ENCODE measurements at regions not wholly inside any gene's neighbourhood (a gene's known extent, or its start where the extent isn't known, plus 50 kb on each side); places are given as distances from the start of the nearest gene placed in this dataset.

GRCh38 chr7:27346531-27347275 is 104.1 kb downstream of the EVX1 start:
- H4K20me1 ChIP-seq (ENCODE audit: insufficient read depth, low read length, poor library complexity, severe bottlenecking) = no peaks in the 10 kb centered on the region
- H3K9ac ChIP-seq (ENCODE audit: low read depth, low read length, poor library complexity, severe bottlenecking) = no peak overlapping the region
- no peaks in the 10 kb centered on the region for H3F3A ChIP-seq (ENCODE audit: low read depth)
- no peaks in the 10 kb centered on the region for H3K79me2 ChIP-seq (ENCODE audit: insufficient read depth, low read length)
- TF ChIP-seq CTCF (conservative IDR thresholded peaks at IDR 0.05; ENCODE audit: low read length) (no peak), EZH2phosphoT487 (IDR thresholded peaks at IDR 0.05; ENCODE audit: borderline replicate concordance) (no peak)
- no peaks in the 10 kb centered on the region for H3K36me3 ChIP-seq (ENCODE audit: insufficient read depth, low read length)
- no peak overlapping the region for H3K4me2 ChIP-seq (ENCODE audit: low read depth, low read length, poor library complexity, severe bottlenecking)
- H3K9me2 ChIP-seq (replicated peaks; ENCODE audit: low read depth, low read length) = no peaks in the 10 kb centered on the region
- H3K4me3 ChIP-seq (ENCODE audit: low read length, poor library complexity, severe bottlenecking) = no peak overlapping the region
- no peaks in the 10 kb centered on the region for H3K4me1 ChIP-seq (ENCODE audit: insufficient read depth, low read length, poor library complexity, severe bottlenecking)
- no peaks in the 10 kb centered on the region for H3K27me3 ChIP-seq (ENCODE audit: insufficient read depth, low read length, poor library complexity, severe bottlenecking)
- no peak overlapping the region for H2AFZ ChIP-seq (ENCODE audit: low read length)
- no peaks in the 10 kb centered on the region for H3K9me3 ChIP-seq (ENCODE audit: insufficient read depth, low read depth, low read length)

GRCh38 chr7:27347276-27347640 is 104.7 kb downstream of the EVX1 start:
- Histone ChIP-seq H3K9ac (ENCODE audit: low read depth, low read length, poor library complexity, severe bottlenecking) (no peak overlapping the region), H3K4me1 (ENCODE audit: insufficient read depth, low read length, poor library complexity, severe bottlenecking) (no peaks in the 10 kb centered on the region), H3K4me3 (ENCODE audit: low read length, poor library complexity, severe bottlenecking) (no peak overlapping the region), H3K27me3 (ENCODE audit: insufficient read depth, low read length, poor library complexity, severe bottlenecking) (no peaks in the 10 kb centered on the region), H3F3A (ENCODE audit: low read depth) (no peaks in the 10 kb centered on the region), H4K20me1 (ENCODE audit: insufficient read depth, low read length, poor library complexity, severe bottlenecking) (no peaks in the 10 kb centered on the region), H2AFZ (ENCODE audit: low read length) (no peak overlapping the region), H3K36me3 (ENCODE audit: insufficient read depth, low read length) (no peaks in the 10 kb centered on the region), H3K9me2 (replicated peaks; ENCODE audit: low read depth, low read length) (no peaks in the 10 kb centered on the region), H3K79me2 (ENCODE audit: insufficient read depth, low read length) (no peaks in the 10 kb centered on the region), H3K9me3 (ENCODE audit: insufficient read depth, low read depth, low read length) (no peaks in the 10 kb centered on the region), H3K4me2 (ENCODE audit: low read depth, low read length, poor library complexity, severe bottlenecking) (no peak overlapping the region)
- TF ChIP-seq EZH2phosphoT487 (IDR thresholded peaks at IDR 0.05; ENCODE audit: borderline replicate concordance) (no peak), CTCF (conservative IDR thresholded peaks at IDR 0.05; ENCODE audit: low read length) (no peak)

GRCh38 chr7:27349621-27350020 is 107.0 kb downstream of the EVX1 start:
- H3K27me3 ChIP-seq (ENCODE audit: insufficient read depth, low read length, poor library complexity, severe bottlenecking) = no peaks in the 10 kb centered on the region
- no peaks in the 10 kb centered on the region for H3K9me2 ChIP-seq (replicated peaks; ENCODE audit: low read depth, low read length)
- H3K36me3 ChIP-seq (ENCODE audit: insufficient read depth, low read length) = no peaks in the 10 kb centered on the region
- TF ChIP-seq EZH2phosphoT487 (IDR thresholded peaks at IDR 0.05; ENCODE audit: borderline replicate concordance) (no peak), CTCF (conservative IDR thresholded peaks at IDR 0.05; ENCODE audit: low read length) (no peak)
- no peaks in the 10 kb centered on the region for H4K20me1 ChIP-seq (ENCODE audit: insufficient read depth, low read length, poor library complexity, severe bottlenecking)
- no peaks in the 10 kb centered on the region for H3K79me2 ChIP-seq (ENCODE audit: insufficient read depth, low read length)
- H3K4me1 ChIP-seq (ENCODE audit: insufficient read depth, low read length, poor library complexity, severe bottlenecking) = no peaks in the 10 kb centered on the region
- no peak overlapping the region for H3K9ac ChIP-seq (ENCODE audit: low read depth, low read length, poor library complexity, severe bottlenecking)
- H3F3A ChIP-seq (ENCODE audit: low read depth) = no peaks in the 10 kb centered on the region
- no peak overlapping the region for H3K4me2 ChIP-seq (ENCODE audit: low read depth, low read length, poor library complexity, severe bottlenecking)
- H2AFZ ChIP-seq (ENCODE audit: low read length) = no peak overlapping the region
- no peaks in the 10 kb centered on the region for H3K9me3 ChIP-seq (ENCODE audit: insufficient read depth, low read depth, low read length)
- no peak overlapping the region for H3K4me3 ChIP-seq (ENCODE audit: low read length, poor library complexity, severe bottlenecking)
